ENCODE measurements at regions not wholly inside any gene's neighbourhood (a gene's known extent, or its start where the extent isn't known, plus 50 kb on each side); places are given as distances from the start of the nearest gene placed in this dataset.

- no peak for DNase-seq
These were observed 51.3 kb upstream of the PFKP start for GRCh38 chr10:3016016-3016415.

DNA sequence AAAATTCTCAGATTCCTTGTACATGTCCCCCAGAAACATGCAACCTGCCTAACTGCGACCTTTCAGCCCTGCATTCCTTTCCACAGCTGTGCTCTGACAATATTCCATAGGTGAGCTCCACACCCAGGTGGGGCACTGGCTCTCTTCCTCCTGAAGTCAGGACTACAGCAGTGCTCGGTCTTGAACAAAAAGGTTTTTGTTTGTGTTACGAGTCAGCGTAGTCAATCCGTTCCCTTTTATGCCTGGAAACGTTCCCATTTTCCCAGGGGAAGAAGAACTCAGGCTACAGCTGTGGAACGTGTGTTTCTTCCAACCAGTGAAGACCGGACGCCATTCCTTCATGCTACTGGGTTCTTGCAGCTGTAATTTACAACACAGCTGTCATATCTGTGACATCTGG lies 52.4 kb upstream of the PFKP start:
- DNase-seq = no peak

GRCh38 chr10:3012223-3012622 lies 55.1 kb upstream of the PFKP start:
- DNase-seq = no peak

DNA sequence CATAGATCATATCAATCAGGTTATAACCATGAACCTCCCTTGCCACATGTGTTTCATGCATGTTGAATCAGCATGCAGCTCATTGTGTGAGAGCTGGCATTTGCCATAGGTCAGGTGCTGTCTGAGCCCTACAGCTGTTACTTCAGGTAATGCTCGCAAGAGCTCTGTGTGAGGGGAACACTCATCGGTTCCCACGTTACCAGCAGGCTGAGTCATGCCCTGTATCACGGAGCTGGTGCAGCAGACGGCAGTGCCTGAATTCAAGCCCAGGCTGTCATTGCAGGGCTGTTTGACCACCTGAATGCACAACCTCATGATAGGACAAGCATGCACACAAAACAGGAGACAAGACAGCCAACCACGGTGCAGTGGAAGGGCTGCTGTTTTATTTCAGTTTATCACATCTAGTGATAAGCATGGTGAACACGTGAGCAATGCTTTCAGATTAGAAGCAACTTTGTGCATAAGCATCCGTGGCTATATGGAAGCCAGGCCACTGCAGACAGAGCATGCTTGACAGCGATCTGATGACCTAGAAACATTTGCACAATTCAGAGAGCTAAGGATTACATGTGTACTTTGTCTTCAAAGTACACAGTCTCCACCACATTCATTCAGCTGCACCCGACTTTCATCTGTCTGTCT lies 56.4 kb upstream of the PFKP start:
- no peak for DNase-seq

DNA sequence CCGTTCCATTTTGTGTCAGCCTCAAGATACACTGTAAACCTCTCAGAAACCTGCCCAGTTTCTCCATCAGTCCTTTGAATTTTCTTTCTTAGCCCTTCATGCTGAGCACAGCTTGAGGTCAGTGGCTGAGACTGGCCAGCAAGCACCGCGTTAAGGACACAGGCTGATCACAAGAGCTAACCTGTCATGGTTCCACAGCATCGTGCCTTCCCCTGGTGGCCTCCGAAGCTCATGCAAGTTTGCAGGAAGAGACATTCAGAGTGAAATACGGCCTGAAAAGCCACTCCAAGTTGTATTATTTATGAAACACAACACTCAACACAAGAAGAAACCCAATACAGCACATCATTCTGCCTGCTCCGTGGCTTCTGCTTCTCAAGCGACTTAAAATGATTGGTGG lies 57.0 kb upstream of the PFKP start:
- no peak for DNase-seq

GRCh38 chr10:3009341-3009740 lies 58.0 kb upstream of the PFKP start:
- DNase-seq = no peak

DNA sequence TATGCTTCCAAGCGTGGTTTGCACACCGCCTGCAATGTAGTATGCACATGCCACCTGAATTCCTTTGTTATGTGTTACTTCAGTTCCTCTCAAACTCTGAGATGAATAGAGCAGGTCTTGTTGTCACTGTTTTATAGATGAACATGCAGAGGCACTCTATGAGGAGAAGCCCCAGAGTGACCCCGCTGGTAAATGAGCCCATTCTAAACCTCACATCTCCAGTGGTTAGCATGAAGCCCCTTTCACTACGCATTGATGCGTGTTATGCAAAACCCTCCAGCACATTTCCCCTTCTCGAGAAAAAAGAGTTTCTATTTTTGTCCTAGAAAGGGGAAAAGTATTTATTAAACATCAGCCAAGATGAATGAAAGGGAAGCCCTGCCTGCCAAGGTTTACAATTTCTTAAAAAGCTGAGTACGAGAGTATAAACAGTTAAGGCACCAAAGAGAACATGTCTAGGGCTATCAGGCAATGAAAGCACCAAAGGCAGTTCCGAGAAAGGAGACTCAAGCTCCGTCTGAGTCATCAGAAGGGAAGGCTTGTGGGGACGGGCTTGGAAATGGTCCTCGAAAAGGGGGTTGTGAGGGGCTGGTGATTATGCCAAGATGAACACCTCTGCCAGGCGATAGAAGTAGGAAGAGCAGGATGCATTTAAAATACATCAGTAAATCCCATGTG lies 58.7 kb upstream of the PFKP start:
- DNase-seq = peak in 1 of 3 donors; percentile 16

GRCh38 chr10:3006607-3007006 lies 60.7 kb upstream of the PFKP start:
- DNase-seq = no peak

DNA sequence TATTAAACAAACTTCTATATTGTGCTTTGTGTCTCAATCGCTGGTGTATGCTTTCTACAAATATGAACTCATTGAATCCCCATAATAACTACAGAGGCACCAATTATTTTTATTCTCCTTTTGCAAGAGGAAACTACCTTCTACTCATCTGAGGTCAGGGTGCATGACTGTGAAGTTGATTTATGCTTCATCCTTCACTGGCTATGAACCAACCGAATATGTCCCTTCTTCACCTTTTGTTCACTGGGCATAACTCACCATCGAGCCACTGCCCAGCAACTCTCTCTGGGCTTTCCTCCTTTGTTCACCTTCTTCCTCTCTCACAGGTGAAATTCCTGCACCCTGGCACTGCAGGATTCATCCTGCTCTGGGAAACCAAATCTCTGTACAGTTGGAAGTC lies 61.3 kb upstream of the PFKP start:
- no peak for DNase-seq

DNA sequence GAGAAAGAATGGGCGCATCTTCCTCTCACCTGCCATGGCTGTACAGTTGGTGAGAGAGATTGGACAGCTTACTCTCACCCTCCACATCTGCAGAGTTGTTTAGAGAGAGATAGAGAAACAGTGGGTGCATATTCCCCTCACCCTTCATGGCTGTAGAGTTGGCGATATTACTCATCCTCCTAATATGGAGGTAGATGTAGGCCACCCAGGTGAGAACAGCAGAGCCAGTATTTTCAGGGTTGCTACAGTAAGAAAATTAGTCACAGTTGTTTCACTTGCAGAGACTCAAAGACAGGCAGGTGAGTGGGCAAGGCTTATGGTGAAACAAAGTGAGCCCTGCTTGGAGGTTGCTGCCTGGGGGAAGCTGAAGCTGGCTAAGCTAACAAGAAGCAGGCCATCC lies 65.0 kb upstream of the PFKP start:
- no peak for DNase-seq

DNA sequence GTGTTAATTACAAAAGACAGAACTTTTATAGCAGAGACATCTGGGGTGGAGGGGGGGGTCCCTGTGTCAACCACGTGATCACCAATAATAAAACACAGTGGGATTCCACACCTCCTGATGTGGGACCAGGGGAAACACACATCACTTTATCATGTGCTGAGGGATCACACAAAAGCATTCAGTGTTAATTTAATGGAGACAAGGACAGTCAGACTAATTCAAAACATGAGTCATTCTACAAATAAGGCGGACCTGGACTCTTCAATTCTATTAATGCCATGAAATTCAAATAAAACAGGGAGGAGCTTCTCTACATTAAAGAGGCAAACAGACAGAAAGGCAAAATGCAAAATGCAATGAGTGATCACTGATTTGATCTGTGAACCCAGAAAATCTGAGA lies 67.3 kb upstream of the PFKP start:
- no peak for DNase-seq

DNA sequence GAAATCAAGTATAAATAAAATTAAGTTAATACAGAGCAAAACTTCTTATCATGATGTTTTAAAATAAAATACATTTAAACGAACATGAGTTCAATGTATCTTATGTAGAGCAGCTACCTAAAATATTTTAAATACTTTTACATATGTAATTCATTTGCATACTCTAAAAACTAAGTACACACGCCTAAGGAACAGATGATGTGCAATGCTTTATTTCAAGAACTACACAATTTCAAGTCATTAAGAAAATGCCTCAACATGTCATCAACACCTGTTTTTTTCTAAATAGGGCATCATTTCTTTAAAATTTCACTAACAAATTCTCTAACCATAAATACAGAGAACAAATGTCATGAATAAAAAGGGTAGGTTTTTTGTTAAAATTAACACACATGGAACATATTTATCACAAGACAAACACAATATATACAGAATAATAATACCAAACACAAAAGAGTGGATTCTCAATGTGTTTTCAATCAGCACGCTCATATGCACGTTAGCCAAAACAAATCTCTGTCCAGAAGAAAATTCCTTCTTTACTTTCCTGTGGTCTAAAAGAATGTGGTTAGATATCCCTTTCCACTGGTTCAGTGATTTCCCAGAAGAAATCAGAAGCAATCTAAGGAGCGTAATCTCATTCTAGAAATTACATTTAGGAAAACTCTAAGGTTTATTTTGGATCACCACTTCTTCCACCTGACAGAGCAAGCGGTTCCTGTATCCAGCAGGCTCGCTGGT lies 73.0 kb upstream of the PFKP start:
- no peak for DNase-seq

DNA sequence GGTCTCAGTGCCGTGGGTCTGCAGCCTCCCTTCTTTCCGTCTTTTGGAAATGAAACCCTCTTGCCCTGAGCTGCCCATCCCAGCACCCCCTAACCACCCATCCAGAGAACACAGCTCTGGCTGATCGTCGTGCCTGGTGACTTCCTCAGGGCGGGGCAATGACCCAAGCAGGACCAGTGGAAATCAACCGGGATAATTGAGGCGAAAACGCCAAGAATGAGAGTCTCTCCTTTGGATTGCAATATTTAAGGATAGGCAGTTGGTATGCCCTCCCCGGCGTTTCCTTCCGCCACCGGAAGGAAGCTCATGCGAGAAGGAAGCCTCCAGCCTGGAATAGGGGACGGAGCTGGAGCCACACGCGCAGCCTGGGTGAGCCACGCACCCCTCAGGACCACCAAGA lies 73.7 kb upstream of the PFKP start:
- DNase-seq = no peak

- DNase-seq = no peak
These were observed 74.7 kb upstream of the PFKP start for GRCh38 chr10:2992401-2993198.

- no peak for DNase-seq
These were observed 76.6 kb upstream of the PFKP start for GRCh38 chr10:2990764-2991163.

- no peak for DNase-seq
These were observed 77.9 kb upstream of the PFKP start for GRCh38 chr10:2989292-2989947.

DNA sequence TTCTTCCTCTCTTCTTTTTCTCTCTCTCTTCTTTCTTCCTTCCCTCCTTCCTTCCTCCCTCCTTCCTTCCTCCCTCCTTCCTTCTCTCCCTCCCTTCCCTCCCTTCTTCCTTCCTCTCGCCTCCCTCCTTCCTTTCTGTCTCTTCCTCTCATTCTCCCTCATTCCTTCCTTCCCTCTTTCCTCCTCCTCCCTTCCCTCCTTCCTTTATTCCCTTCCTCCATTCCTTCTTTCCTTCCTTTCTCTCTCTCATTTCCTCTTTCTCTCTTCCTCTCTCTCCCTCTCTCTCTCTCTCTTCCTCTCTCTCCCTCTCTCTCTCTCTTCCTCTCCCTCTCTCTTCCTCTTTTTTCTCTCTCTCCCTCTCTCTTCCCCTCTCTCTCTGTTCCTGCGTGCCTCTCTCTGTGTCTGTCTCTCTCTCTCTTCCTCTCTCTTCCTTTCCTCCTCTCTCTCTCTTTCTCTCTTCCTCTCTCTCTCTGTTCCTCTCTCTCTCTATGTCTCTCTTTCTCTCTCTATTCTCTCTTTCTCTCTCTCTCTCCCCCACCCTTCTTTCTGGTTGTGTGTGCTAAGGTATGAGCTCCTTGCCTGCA lies 80.1 kb upstream of the PFKP start:
- DNase-seq = no peak

DNA sequence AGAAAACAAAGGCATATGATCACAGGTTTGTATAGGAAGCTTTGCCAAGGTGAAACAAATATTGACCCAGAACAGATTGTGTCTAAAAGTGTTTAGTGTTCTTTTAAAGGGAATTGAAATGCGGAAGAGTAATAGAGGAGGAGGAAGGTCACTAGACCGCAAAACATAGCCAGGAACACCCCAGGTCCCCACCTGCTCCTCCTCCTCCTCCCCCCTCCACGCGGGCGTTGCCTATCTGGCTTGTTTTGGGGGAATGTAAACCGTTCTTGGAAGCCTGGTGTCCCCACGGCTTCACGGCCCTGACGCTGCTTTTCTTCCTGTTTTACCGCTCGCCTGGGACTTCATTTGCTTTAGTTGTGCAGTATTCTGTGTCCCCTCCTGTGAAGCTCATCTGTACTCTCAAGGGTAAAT lies 81.0 kb upstream of the PFKP start:
- peak in 1 of 3 donors; percentile 16 for DNase-seq

DNA sequence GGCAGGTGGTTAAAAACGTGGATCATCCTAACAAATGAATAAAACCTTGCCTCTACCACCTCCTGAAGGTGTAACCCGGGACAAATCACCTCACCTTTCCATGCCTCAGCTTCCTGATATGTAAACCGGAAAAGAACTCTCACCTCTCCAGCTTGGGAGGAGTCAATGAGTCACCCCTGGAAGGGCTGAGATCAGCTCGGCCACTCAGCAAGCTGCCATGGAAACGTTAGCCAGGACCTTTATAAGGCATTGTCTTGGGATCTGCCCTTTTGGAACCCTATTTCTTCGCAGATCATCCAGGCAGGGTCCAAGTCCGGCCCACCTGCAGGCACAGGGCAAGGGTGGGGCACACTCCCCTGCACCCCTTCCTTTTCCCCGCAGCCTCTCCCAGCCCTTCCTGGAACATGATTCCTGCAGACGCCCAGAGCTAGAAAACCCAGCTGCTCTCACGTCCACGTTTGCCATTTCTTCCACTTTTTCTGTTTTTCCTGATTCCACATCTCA lies 81.6 kb upstream of the PFKP start:
- DNase-seq = peak; percentile 24 to 35 (median 25)

GRCh38 chr10:2984682-2985081 lies 82.7 kb upstream of the PFKP start:
- DNase-seq = no peak

- DNase-seq = no peak
These were observed 85.2 kb upstream of the PFKP start for GRCh38 chr10:2982146-2982545.

DNA sequence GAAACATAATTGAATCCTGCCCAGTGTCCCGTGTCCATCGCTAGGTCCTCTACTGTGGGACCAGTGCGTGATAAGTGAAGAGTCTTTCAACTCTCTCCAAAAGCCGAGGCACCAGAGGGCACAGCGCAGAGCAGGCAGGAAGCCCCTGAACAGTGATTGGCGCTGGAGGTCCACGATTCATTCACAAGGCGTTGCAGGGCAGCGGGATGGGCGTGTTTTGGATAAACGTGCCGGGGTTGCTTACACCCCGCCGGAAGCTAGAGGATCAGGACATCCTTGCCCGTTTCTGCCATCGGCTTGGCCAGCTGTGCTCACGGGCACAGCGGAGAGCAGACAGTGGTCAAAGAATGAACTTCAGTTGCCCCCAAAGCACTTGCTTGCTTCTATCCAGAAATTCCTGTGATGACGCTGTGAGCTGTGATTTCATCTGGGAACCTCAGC lies 86.0 kb upstream of the PFKP start:
- no peak for DNase-seq

Measured in suppressor macrophage treated with lipopolysaccharide for 1 hour (primary cell).